ENCODE measurements at regions not wholly inside any gene's neighbourhood (a gene's known extent, or its start where the extent isn't known, plus 50 kb on each side); places are given as distances from the start of the nearest gene placed in this dataset.

- DNase-seq (no peak), ATAC-seq (no peak)
- Histone ChIP-seq H3K9me3 (no peaks in the 10 kb centered on the region), H3K36me3 (ENCODE audit: low read depth) (no peaks in the 10 kb centered on the region), H3K4me3 (no peak overlapping the region), H3K4me1 (ENCODE audit: low read depth) (no peaks in the 10 kb centered on the region)
- no peak for TF ChIP-seq CTCF (IDR thresholded peaks at IDR 0.05)
- intact Hi-C loops (cut with DNase I, micrococcal nuclease): no loop called here
These were observed 82.0 kb downstream of the RRM2 start for GRCh38 chr2:10204326-10205161.

- intact Hi-C loops (cut with DNase I, micrococcal nuclease): no loop called here
- DNase-seq (no peak), ATAC-seq (no peak)
- Histone ChIP-seq H3K9me3 (no peaks in the 10 kb centered on the region), H3K36me3 (ENCODE audit: low read depth) (no peaks in the 10 kb centered on the region), H3K4me3 (no peak overlapping the region), H3K4me1 (ENCODE audit: low read depth) (no peaks in the 10 kb centered on the region)
- no peak for TF ChIP-seq CTCF (IDR thresholded peaks at IDR 0.05)
These were observed 82.6 kb downstream of the RRM2 start for GRCh38 chr2:10205162-10205475.

- no peaks in the 10 kb centered on the region for H3K9me3 ChIP-seq
- ATAC-seq (no peak), DNase-seq (no peak)
- no peaks in the 10 kb centered on the region for H3K36me3 ChIP-seq (ENCODE audit: low read depth)
- no peaks in the 10 kb centered on the region for H3K4me1 ChIP-seq (ENCODE audit: low read depth)
- H3K4me3 ChIP-seq: no peak overlapping the region
- intact Hi-C loops (cut with DNase I, micrococcal nuclease): no loop called here
- no peak for TF ChIP-seq CTCF (IDR thresholded peaks at IDR 0.05)
These were observed 86.2 kb downstream of the RRM2 start for GRCh38 chr2:10208736-10209135.

- TF ChIP-seq CTCF (IDR thresholded peaks at IDR 0.05): no peak
- DNase-seq (no peak), ATAC-seq (no peak)
- Histone ChIP-seq H3K4me3 (no peak overlapping the region), H3K9me3 (no peaks in the 10 kb centered on the region), H3K4me1 (ENCODE audit: low read depth) (no peaks in the 10 kb centered on the region), H3K36me3 (ENCODE audit: low read depth) (no peaks in the 10 kb centered on the region)
- intact Hi-C loops (cut with DNase I, micrococcal nuclease): no loop called here
These were observed 86.9 kb downstream of the RRM2 start for GRCh38 chr2:10209406-10209935.

GRCh38 chr2:10210336-10210735, 87.8 kb downstream of the RRM2 start:
- ATAC-seq: no peak

More at GRCh38 chr2:10210336-10210735, 87.8 kb downstream of the RRM2 start:
- no peak for DNase-seq
- H3K4me3 ChIP-seq: no peak overlapping the region
- no peak for TF ChIP-seq CTCF (IDR thresholded peaks at IDR 0.05)
- H3K36me3 ChIP-seq (ENCODE audit: low read depth): no peaks in the 10 kb centered on the region
- intact Hi-C loops (cut with DNase I, micrococcal nuclease): no loop called here
- H3K4me1 ChIP-seq (ENCODE audit: low read depth): no peaks in the 10 kb centered on the region
- no peaks in the 10 kb centered on the region for H3K9me3 ChIP-seq
